Mononuclear cell (primary cell): ENCODE measurements at regions not wholly inside any gene's neighbourhood (a gene's known extent, or its start where the extent isn't known, plus 50 kb on each side); places are given as distances from the start of the nearest gene placed in this dataset.
"Not testable (repeated sequence)": the region's sequence is repeated elsewhere in the genome, so short reads cannot be mapped to it uniquely, and the experiment has no call there.

Source experiments
- H3K27me3 ChIP-seq: 2 replicates; pipeline ENCODE4 v1.6.0; 2011; ENCODE audit warnings: low read length, control low read depth; ENCODE audit not compliant: insufficient read depth
- H3K4me1 ChIP-seq: 2 replicates; pipeline ENCODE4 v1.5.1; 2011; ENCODE audit warnings: mild to moderate bottlenecking, low read length, control low read depth; ENCODE audit not compliant: insufficient read depth
- H3K4me3 ChIP-seq: 2 replicates; pipeline ENCODE4 v1.5.1; 2011; ENCODE audit warnings: mild to moderate bottlenecking, low read length, moderate library complexity
- H3K9me3 ChIP-seq: 2 replicates; pipeline ENCODE4 v1.5.1; 2011; ENCODE audit warnings: low read depth, mild to moderate bottlenecking, control low read depth, low read length

- Histone ChIP-seq H3K9me3 (no peaks in the 10 kb centered on the region), H3K27me3 (no peaks in the 10 kb centered on the region), H3K4me3 (no peak overlapping the region), H3K4me1 (peaks cover 10% of the 10 kb centered on the region)
These were observed 75.6 kb upstream of the KRAS start for GRCh38 chr12:25326326-25326725.

- Histone ChIP-seq H3K9me3 (no peaks in the 10 kb centered on the region), H3K4me3 (no peak overlapping the region), H3K27me3 (no peaks in the 10 kb centered on the region), H3K4me1 (peaks cover 10% of the 10 kb centered on the region)
These were observed 74.1 kb upstream of the KRAS start for GRCh38 chr12:25324861-25325260.

- Histone ChIP-seq H3K9me3 (no peaks in the 10 kb centered on the region), H3K4me1 (peaks cover 10% of the 10 kb centered on the region), H3K27me3 (no peaks in the 10 kb centered on the region), H3K4me3 (no peak overlapping the region)
These were observed 72.9 kb upstream of the KRAS start for GRCh38 chr12:25323581-25323982.

GRCh38 chr12:25322918-25323531 is 72.3 kb upstream of the KRAS start:
- Histone ChIP-seq H3K9me3 (no peaks in the 10 kb centered on the region), H3K27me3 (no peaks in the 10 kb centered on the region), H3K4me1 (peaks cover 10% of the 10 kb centered on the region), H3K4me3 (no peak overlapping the region)

GRCh38 chr12:25322351-25322750 is 71.6 kb upstream of the KRAS start:
- Histone ChIP-seq H3K9me3 (no peaks in the 10 kb centered on the region), H3K4me3 (no peak overlapping the region), H3K4me1 (peaks cover 10% of the 10 kb centered on the region), H3K27me3 (no peaks in the 10 kb centered on the region)

- H3K4me1 ChIP-seq = peaks cover 10% of the 10 kb centered on the region
- no peaks in the 10 kb centered on the region for H3K27me3 ChIP-seq
- no peak overlapping the region for H3K4me3 ChIP-seq
- H3K9me3 ChIP-seq = no peaks in the 10 kb centered on the region
These were observed 71.0 kb upstream of the KRAS start for GRCh38 chr12:25321772-25322171.

GRCh38 chr12:25320123-25321006 is 69.6 kb upstream of the KRAS start:
- Histone ChIP-seq H3K4me1 (peaks cover 10% of the 10 kb centered on the region), H3K4me3 (no peak overlapping the region), H3K9me3 (no peaks in the 10 kb centered on the region), H3K27me3 (no peaks in the 10 kb centered on the region)

- H3K4me3 ChIP-seq = no peak overlapping the region
- peaks cover 10% of the 10 kb centered on the region for H3K4me1 ChIP-seq
- no peaks in the 10 kb centered on the region for H3K27me3 ChIP-seq
- H3K9me3 ChIP-seq = no peaks in the 10 kb centered on the region
These were observed 68.7 kb upstream of the KRAS start for GRCh38 chr12:25319233-25319984.

GRCh38 chr12:25317553-25317952 is 66.8 kb upstream of the KRAS start:
- Histone ChIP-seq H3K9me3 (no peaks in the 10 kb centered on the region), H3K4me3 (no peak overlapping the region), H3K4me1 (peaks cover 3% of the 10 kb centered on the region), H3K27me3 (no peaks in the 10 kb centered on the region)

- Histone ChIP-seq H3K27me3 (no peaks in the 10 kb centered on the region), H3K4me3 (no peak overlapping the region), H3K4me1 (no peaks in the 10 kb centered on the region), H3K9me3 (no peaks in the 10 kb centered on the region)
These were observed 64.7 kb upstream of the KRAS start for GRCh38 chr12:25315388-25315787.

- H3K27me3 ChIP-seq, H3K4me3 ChIP-seq, H3K4me1 ChIP-seq, H3K9me3 ChIP-seq: not testable (repeated sequence)
These were observed 62.7 kb upstream of the KRAS start for GRCh38 chr12:25313266-25313990.

- no peaks in the 10 kb centered on the region for H3K27me3 ChIP-seq
- H3K4me3 ChIP-seq = no peak overlapping the region
- no peaks in the 10 kb centered on the region for H3K9me3 ChIP-seq
- H3K4me1 ChIP-seq = no peaks in the 10 kb centered on the region
These were observed 60.8 kb upstream of the KRAS start for GRCh38 chr12:25311506-25311905.

GRCh38 chr12:25310071-25310470 is 59.3 kb upstream of the KRAS start:
- H3K4me3 ChIP-seq, H3K27me3 ChIP-seq, H3K4me1 ChIP-seq, H3K9me3 ChIP-seq: not testable (repeated sequence)

GRCh38 chr12:25308756-25309155 is 58.0 kb upstream of the KRAS start:
- Histone ChIP-seq H3K4me3 (no peak overlapping the region), H3K27me3 (no peaks in the 10 kb centered on the region), H3K4me1 (no peaks in the 10 kb centered on the region), H3K9me3 (no peaks in the 10 kb centered on the region)

GRCh38 chr12:25307818-25308217 is 57.1 kb upstream of the KRAS start:
- Histone ChIP-seq H3K4me1 (no peaks in the 10 kb centered on the region), H3K27me3 (no peaks in the 10 kb centered on the region), H3K4me3 (no peak overlapping the region), H3K9me3 (no peaks in the 10 kb centered on the region)
